Muscle layer of colon (tissue), 2 donors: ENCODE measurements at regions not wholly inside any gene's neighbourhood (a gene's known extent, or its start where the extent isn't known, plus 50 kb on each side); places are given as distances from the start of the nearest gene placed in this dataset.

Experiments used
- H3K27ac ChIP-seq: one replicate; pipeline ENCODE4 v1.7.0; 2013; ENCODE audit warnings: low read depth, mild to moderate bottlenecking, low read length, moderate library complexity
- H3K27me3 ChIP-seq, 2 donors: one replicate each; pipeline ENCODE4 v1.7.0; 2013; ENCODE audit warnings: low read length in 2 of 2, mild to moderate bottlenecking in 2 of 2; ENCODE audit not compliant: insufficient read depth in 2 of 2, control insufficient read depth in 1 of 2
- H3K36me3 ChIP-seq: one replicate; pipeline ENCODE4 v1.7.0; 2013; ENCODE audit warnings: mild to moderate bottlenecking, low read length; ENCODE audit not compliant: insufficient read depth
- H3K4me1 ChIP-seq: one replicate; pipeline ENCODE4 v1.7.0; 2013; ENCODE audit warnings: mild to moderate bottlenecking, low read length; ENCODE audit not compliant: insufficient read depth
- H3K4me3 ChIP-seq, 2 donors: one replicate each; pipeline ENCODE4 v1.7.0; 2013; ENCODE audit warnings: low read length in 2 of 2, low read depth in 1 of 2, mild to moderate bottlenecking in 1 of 2, moderate library complexity in 1 of 2
- H3K9ac ChIP-seq: one replicate; pipeline ENCODE4 v1.7.0; 2013; ENCODE audit warnings: low read length
- H3K9me3 ChIP-seq: one replicate; pipeline ENCODE4 v1.7.0; 2013; ENCODE audit warnings: mild to moderate bottlenecking, low read length
- donor health status: abdominal sarcoma.
- donor health status: Adenocarcinoma of cecum.

DNA sequence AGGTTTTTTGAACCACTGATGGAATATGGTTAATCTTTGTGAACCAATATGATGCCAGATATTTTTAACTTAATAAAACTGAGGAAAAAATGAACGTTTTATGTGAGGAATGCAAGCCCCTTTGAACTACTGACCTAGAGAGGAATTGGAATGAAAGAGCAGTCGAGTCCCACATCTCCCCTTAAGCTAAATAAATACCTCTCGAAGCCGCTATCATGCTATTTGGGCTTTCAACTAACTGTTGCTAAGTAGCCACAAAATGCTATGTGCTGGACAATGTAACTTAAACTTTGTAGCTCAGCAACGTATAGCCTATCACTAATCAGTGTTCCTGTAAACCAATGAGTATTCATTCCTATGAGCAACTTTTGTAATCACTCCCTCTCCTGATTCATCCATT is 1037.2 kb downstream of the SQOR start:
- H3K27ac ChIP-seq: no peak overlapping the region
- H3K27me3 ChIP-seq: no peaks in the 10 kb centered on the region
- no peaks in the 10 kb centered on the region for H3K9me3 ChIP-seq
- no peak overlapping the region for H3K9ac ChIP-seq
- H3K4me3 ChIP-seq: no peak overlapping the region
- H3K36me3 ChIP-seq: no peaks in the 10 kb centered on the region
- H3K4me1 ChIP-seq: no peaks in the 10 kb centered on the region

DNA sequence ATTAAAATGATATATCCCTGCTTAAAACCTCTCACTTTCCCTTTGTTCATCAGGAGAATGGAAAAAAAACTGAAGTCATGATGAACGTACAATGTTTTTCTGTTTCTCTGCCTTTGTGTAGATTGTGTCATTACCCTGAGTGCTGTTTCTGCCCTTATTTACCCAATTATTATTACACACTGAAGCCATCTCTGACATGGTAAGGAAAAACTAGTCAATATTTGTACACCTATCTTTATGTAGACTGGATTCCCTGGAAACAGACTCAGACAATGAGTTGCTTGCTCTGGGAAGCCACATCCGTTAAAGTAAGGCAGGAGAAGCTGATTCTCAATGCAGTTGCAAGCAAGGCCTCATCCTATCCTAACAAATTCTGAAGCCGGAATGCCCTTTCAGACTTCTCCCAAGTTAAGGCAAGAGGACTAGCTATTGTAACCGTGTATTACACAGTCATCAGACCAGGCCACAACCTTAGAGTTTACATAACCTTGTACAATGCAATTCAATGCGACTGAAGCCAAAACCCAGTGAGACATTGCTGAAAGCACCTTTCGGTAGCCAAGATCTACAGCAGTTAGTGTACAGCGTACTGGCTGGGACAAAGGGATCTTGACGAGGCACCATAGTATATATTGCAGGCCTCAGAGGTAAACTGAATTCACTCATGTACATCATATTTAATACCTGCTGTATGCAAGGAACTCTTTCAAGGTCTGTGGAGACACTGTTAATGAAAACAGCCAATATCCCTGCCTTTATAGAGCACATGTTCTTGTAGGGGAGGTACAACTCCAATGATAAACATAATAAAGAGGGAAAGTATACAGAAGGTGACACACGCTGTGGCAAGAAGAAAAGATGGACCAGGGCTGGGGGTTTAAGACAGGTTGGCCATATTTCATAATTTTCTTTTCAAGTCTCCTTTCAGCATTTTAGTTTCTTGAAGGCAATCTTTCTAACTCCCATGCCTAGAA is 1040.8 kb upstream of the SEMA6D start:
- H3K36me3 ChIP-seq: no peaks in the 10 kb centered on the region
- no peak overlapping the region for H3K9ac ChIP-seq
- no peaks in the 10 kb centered on the region for H3K4me1 ChIP-seq
- H3K27me3 ChIP-seq: no peaks in the 10 kb centered on the region
- no peaks in the 10 kb centered on the region for H3K9me3 ChIP-seq
- H3K27ac ChIP-seq: no peak overlapping the region
- H3K4me3 ChIP-seq: no peak overlapping the region

DNA sequence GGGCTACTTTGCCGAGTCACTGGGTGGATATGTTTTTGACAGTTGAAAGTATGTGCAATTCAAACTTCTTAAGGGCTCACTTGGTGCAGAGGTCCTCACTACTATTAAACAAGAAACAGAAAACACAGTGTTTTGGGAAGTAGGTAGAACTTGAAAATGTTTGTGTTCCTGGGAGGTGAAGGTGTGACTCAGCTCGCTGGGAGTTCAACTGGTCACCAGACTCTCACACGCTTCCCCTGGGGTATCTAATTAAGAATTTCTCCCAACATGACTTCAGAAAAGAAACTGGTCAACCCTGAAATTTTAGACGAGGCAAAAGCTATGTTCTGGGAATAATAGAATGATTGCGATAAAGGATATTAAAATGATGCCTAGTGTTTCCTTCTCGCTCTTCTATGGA is 1039.8 kb upstream of the SEMA6D start:
- Histone ChIP-seq H3K9me3 (no peaks in the 10 kb centered on the region), H3K36me3 (no peaks in the 10 kb centered on the region), H3K9ac (no peak overlapping the region), H3K4me3 (no peak overlapping the region), H3K27me3 (no peaks in the 10 kb centered on the region), H3K4me1 (no peaks in the 10 kb centered on the region), H3K27ac (no peak overlapping the region)

DNA sequence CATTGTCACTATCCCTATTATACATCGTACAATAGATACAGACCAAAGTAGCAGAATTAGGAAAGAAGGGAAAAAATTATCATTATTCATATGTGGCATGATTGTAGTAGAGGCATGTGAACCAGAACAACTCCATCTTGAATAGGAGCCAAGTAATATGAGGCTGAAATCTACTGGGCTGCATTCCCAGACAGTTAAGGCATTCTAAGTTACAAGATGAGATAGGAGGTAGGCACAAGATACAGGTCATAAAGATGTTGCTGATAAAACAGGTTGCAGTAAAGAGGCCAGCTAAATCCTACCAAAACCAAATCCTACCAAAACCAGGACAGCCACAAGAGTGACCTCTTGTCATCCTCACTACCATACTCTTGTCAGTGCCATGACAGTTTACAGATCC is 1035.4 kb upstream of the SEMA6D start:
- Histone ChIP-seq H3K36me3 (no peaks in the 10 kb centered on the region), H3K9ac (no peak overlapping the region), H3K27ac (no peak overlapping the region), H3K9me3 (no peaks in the 10 kb centered on the region), H3K4me1 (no peaks in the 10 kb centered on the region), H3K27me3 (no peaks in the 10 kb centered on the region), H3K4me3 (no peak overlapping the region)

DNA sequence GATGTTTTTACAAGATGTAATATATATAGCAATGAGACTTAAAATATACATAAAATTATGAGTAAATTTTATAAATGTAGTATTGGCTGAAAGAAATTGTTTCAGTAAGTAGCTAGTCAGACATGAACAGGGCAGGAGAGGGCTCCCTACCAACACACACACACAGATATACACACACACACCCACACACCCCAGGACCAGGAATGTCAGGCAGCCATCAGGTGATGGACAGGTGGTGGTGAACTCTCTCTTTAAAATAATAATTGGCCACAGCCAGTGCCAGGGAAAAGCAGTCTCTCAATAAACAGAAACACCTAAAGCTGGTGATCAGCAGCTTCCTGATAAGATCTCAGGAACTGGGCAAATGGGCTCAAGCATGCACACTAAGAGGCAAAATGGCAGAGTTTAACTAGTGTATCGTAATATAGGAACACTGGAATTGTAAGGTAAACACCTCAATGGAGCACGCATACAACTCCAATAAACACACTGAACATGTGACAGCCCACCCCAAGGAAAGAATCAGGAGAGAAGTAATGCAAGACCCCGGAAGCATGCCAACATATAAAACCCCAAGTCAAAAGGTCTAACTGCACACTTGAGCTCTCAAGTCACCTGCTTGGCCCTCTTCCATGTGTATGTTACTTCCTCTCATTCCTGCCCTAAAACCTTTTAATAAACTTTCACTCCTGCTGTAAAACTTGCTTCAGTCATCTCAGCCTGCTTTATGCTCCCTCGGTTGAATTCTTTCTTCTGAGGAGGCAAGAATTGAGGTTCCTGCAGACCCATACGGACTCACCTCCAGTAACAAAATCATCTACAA is 1034.1 kb upstream of the SEMA6D start:
- Histone ChIP-seq H3K27ac (no peak overlapping the region), H3K4me1 (no peaks in the 10 kb centered on the region), H3K27me3 (no peaks in the 10 kb centered on the region)

DNA sequence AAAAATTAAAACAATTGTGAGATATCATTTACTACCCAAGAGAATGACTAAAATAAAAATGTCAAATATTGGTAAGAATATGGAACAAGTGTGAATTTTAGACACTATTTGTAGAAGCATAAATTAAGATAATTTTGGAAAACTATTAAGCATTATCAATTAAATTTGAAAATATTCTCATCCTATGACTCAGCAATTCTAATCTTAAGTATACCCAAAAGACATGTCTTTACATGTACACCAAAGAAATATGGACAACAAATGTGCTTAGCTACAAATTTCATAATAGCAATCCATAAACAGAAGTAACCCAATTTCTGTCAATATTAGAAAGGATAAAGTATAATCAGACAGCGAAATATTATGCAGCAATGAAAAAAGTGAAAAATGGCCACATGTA is 1032.2 kb upstream of the SEMA6D start:
- H3K36me3 ChIP-seq: no peaks in the 10 kb centered on the region

More for the DNA sequence above, 1034.1 kb upstream of the SEMA6D start:
- Histone ChIP-seq H3K4me3 (no peak overlapping the region), H3K9ac (no peak overlapping the region), H3K9me3 (no peaks in the 10 kb centered on the region), H3K36me3 (no peaks in the 10 kb centered on the region)

DNA sequence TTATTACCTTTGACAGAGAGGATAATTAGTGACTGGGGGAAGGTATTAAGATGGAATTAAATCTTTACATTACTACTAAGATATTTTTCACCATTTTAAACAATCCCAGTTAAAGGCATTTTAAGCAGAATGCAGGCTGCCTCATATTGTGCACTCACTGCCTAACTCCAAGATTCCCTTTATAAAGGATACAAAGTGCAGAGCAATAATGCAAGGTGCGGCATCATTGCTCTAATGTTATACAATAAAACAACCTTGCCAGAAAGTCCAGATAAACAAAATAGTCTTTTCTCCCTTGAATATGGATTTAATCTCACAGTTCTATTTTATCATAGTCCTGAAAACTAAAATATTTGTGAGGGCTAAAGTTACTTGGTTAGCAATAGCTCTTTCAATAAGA is 1031.6 kb upstream of the SEMA6D start:
- Histone ChIP-seq H3K9me3 (no peaks in the 10 kb centered on the region), H3K27me3 (no peaks in the 10 kb centered on the region), H3K4me3 (no peak overlapping the region), H3K27ac (no peak overlapping the region), H3K9ac (no peak overlapping the region), H3K36me3 (no peaks in the 10 kb centered on the region), H3K4me1 (no peaks in the 10 kb centered on the region)

More for the DNA sequence above, 1032.2 kb upstream of the SEMA6D start:
- no peaks in the 10 kb centered on the region for H3K4me1 ChIP-seq
- H3K4me3 ChIP-seq: no peak overlapping the region
- no peak overlapping the region for H3K27ac ChIP-seq
- no peaks in the 10 kb centered on the region for H3K9me3 ChIP-seq
- H3K9ac ChIP-seq: no peak overlapping the region
- H3K27me3 ChIP-seq: no peaks in the 10 kb centered on the region

DNA sequence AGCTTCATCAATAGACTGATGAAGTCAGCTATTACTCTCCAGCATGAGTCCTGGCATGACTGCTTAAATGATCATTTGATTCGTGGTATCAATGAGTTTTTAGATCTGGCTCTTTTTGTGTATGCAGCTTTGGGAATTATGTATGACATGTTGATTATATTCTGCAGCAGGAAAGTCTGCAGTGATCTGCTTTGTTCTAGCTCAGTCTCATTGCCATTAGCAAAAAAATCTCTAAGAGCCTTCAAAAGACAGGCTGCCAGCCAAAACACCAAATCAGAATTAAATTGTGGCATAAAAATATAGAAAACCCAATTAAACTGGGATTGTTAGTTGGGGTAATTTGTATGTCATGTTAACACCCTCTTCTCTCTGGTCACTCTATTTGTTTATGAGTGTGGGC is 1021.0 kb upstream of the SEMA6D start:
- Histone ChIP-seq H3K9ac (no peak overlapping the region), H3K36me3 (no peaks in the 10 kb centered on the region), H3K4me3 (no peak overlapping the region), H3K4me1 (no peaks in the 10 kb centered on the region), H3K9me3 (no peaks in the 10 kb centered on the region), H3K27me3 (no peaks in the 10 kb centered on the region), H3K27ac (no peak overlapping the region)

DNA sequence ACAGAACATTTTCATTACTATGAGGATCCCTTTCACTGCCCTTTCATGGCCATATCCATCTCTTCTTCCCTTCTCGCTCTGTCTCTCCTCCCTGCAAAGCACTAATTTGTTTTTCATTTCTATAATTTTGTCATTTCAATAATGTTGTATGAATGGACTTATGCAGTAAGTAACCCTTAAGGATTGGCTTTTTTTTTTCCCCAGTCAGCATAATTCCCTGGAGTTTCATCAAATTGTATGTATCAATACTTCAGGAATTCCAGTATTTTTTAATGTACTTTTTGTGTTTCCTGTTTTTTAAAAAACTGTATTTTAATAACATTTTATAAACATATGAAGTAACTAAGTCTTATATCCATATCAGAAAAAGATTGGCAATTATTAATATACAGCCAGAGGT is 1016.0 kb upstream of the SEMA6D start:
- Histone ChIP-seq H3K9ac (no peak overlapping the region), H3K27ac (no peak overlapping the region), H3K36me3 (no peaks in the 10 kb centered on the region), H3K27me3 (no peaks in the 10 kb centered on the region), H3K9me3 (no peaks in the 10 kb centered on the region), H3K4me1 (no peaks in the 10 kb centered on the region), H3K4me3 (no peak overlapping the region)

DNA sequence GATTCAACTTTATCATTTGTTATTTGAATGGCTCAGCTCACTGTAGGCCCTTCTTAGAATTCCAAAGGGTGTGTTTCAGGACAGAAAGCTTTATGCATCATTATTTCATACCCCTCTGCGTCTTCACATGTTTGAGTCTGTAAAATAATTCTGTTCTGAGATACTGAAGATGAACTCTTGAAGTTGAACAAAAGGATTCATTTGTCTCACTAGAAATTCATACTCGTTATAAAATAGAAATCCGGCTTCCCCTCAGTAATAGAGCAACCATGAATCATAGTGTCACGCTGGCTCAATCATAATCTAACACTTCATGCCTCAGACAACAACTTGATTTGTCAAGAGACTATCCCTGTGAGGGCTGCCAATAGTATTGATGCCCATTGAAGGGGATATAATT is 1015.4 kb upstream of the SEMA6D start:
- Histone ChIP-seq H3K4me3 (no peak overlapping the region), H3K27ac (no peak overlapping the region), H3K36me3 (no peaks in the 10 kb centered on the region), H3K4me1 (no peaks in the 10 kb centered on the region), H3K27me3 (no peaks in the 10 kb centered on the region), H3K9ac (no peak overlapping the region), H3K9me3 (no peaks in the 10 kb centered on the region)

DNA sequence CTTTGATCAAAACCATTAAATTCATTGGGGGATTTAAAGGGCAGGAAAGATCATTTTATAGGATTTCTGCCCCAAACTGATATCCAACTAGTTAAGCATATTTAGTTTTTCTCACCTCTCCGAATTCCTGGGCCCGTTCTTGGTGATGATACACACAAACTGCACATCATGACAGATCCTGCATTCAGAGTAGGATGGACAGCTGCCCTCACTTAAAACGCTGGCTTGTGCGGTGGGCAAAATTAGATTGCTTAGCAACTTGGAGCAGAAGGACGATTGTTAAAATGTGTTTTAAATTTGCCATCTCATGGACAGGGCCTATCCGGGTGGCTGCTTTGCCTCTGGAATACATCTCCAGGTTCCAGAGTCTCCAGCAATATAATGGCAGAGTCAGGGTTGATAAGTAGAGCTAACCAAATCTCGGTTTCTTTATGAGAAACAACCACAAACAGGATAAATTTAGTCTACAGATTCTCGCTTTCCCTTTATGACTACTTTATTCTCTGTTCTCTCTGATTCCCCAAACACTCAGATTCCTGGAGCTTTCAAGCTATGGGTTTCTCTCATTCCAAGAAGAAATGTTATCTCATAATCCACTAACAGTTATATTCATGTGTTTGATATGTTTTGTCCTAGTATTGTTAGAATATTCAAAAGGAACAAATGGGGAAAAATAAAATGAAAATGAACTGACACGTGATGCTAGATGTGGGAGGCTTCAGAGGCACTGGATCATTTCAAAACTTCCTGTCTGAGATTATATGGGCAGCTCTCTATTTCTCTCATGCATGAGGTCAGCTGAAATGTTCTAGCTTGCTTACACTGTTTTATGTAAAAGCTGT is 1014.1 kb upstream of the SEMA6D start:
- no peaks in the 10 kb centered on the region for H3K9me3 ChIP-seq
- H3K36me3 ChIP-seq: no peaks in the 10 kb centered on the region
- H3K4me1 ChIP-seq: peaks cover under 1% of the 10 kb centered on the region
- no peak overlapping the region for H3K9ac ChIP-seq
- H3K27ac ChIP-seq: no peak overlapping the region
- H3K4me3 ChIP-seq: no peak overlapping the region
- no peaks in the 10 kb centered on the region for H3K27me3 ChIP-seq
